ENCODE measurements at regions not wholly inside any gene's neighbourhood (a gene's known extent, or its start where the extent isn't known, plus 50 kb on each side); places are given as distances from the start of the nearest gene placed in this dataset.

GRCh38 chr2:33763671-33764310, 164.7 kb upstream of the FAM98A start:
- no peak overlapping the region for H3K4me2 ChIP-seq (ENCODE audit: low read length)
- no peaks in the 10 kb centered on the region for H4K20me1 ChIP-seq (ENCODE audit: control insufficient read depth, insufficient read depth, low read depth, low read length)
- H3K36me3 ChIP-seq (ENCODE audit: control insufficient read depth, low read length): no peaks in the 10 kb centered on the region
- H3K27ac ChIP-seq (ENCODE audit: low read depth, low read length): no peak overlapping the region
- no peaks in the 10 kb centered on the region for H3K9me3 ChIP-seq (ENCODE audit: control insufficient read depth, insufficient read depth, low read length)
- TF ChIP-seq CTCF (IDR thresholded peaks at IDR 0.05; ENCODE audit: low read depth, low read length, poor library complexity, severe bottlenecking) (no peak), EZH2phosphoT487 (IDR thresholded peaks at IDR 0.05; ENCODE audit: borderline replicate concordance, low read length) (no peak)
- H3F3A ChIP-seq (ENCODE audit: control insufficient read depth, insufficient read depth): no peaks in the 10 kb centered on the region
- no peaks in the 10 kb centered on the region for H3K79me2 ChIP-seq (ENCODE audit: control insufficient read depth, low read length)
- H3K4me3 ChIP-seq (ENCODE audit: low read length): no peak overlapping the region
- no peaks in the 10 kb centered on the region for H3K27me3 ChIP-seq (ENCODE audit: control insufficient read depth, low read length)
- H3K4me1 ChIP-seq (ENCODE audit: control insufficient read depth, low read length): no peaks in the 10 kb centered on the region
- no peaks in the 10 kb centered on the region for H3K9me2 ChIP-seq (replicated peaks; ENCODE audit: control insufficient read depth, low read length)

- Histone ChIP-seq H3K27me3 (ENCODE audit: control insufficient read depth, low read length) (no peaks in the 10 kb centered on the region), H4K20me1 (ENCODE audit: control insufficient read depth, insufficient read depth, low read depth, low read length) (no peaks in the 10 kb centered on the region), H3K9me2 (replicated peaks; ENCODE audit: control insufficient read depth, low read length) (no peaks in the 10 kb centered on the region), H3K27ac (ENCODE audit: low read depth, low read length) (no peak overlapping the region), H3K4me2 (ENCODE audit: low read length) (no peak overlapping the region), H3K9me3 (ENCODE audit: control insufficient read depth, insufficient read depth, low read length) (no peaks in the 10 kb centered on the region), H3K4me1 (ENCODE audit: control insufficient read depth, low read length) (no peaks in the 10 kb centered on the region), H3K4me3 (ENCODE audit: low read length) (no peak overlapping the region), H3K36me3 (ENCODE audit: control insufficient read depth, low read length) (no peaks in the 10 kb centered on the region), H3K79me2 (ENCODE audit: control insufficient read depth, low read length) (no peaks in the 10 kb centered on the region), H3F3A (ENCODE audit: control insufficient read depth, insufficient read depth) (no peaks in the 10 kb centered on the region)
- TF ChIP-seq CTCF (IDR thresholded peaks at IDR 0.05; ENCODE audit: low read depth, low read length, poor library complexity, severe bottlenecking) (no peak), EZH2phosphoT487 (IDR thresholded peaks at IDR 0.05; ENCODE audit: borderline replicate concordance, low read length) (no peak)
Measured at GRCh38 chr2:33762636-33763035, 163.5 kb upstream of the FAM98A start.

GRCh38 chr2:33746208-33746800, 147.2 kb upstream of the FAM98A start:
- Histone ChIP-seq H3K9me2 (replicated peaks; ENCODE audit: control insufficient read depth, low read length) (no peaks in the 10 kb centered on the region), H3K79me2 (ENCODE audit: control insufficient read depth, low read length) (peaks cover 29% of the 10 kb centered on the region), H3K27ac (ENCODE audit: low read depth, low read length) (no peak overlapping the region), H4K20me1 (ENCODE audit: control insufficient read depth, insufficient read depth, low read depth, low read length) (no peaks in the 10 kb centered on the region), H3K27me3 (ENCODE audit: control insufficient read depth, low read length) (no peaks in the 10 kb centered on the region), H3K9me3 (ENCODE audit: control insufficient read depth, insufficient read depth, low read length) (no peaks in the 10 kb centered on the region; the same call in 1 of the 2 replicates), H3K4me1 (ENCODE audit: control insufficient read depth, low read length) (peaks cover 1% of the 10 kb centered on the region; the same call in 1 of the 2 replicates), H3K4me3 (ENCODE audit: low read length) (no peak overlapping the region), H3K36me3 (ENCODE audit: control insufficient read depth, low read length) (no peaks in the 10 kb centered on the region), H3K4me2 (ENCODE audit: low read length) (no peak overlapping the region), H3F3A (ENCODE audit: control insufficient read depth, insufficient read depth) (no peaks in the 10 kb centered on the region)
- TF ChIP-seq EZH2phosphoT487 (IDR thresholded peaks at IDR 0.05; ENCODE audit: borderline replicate concordance, low read length) (no peak), CTCF (IDR thresholded peaks at IDR 0.05; ENCODE audit: low read depth, low read length, poor library complexity, severe bottlenecking) (no peak)
